ENCODE measurements at regions not wholly inside any gene's neighbourhood (a gene's known extent, or its start where the extent isn't known, plus 50 kb on each side); places are given as distances from the start of the nearest gene placed in this dataset.

GRCh38 chr19:28176193-28176592, 1036.8 kb downstream of the UQCRFS1 start:
- TF ChIP-seq CTCF (IDR thresholded peaks at IDR 0.05) (no peak), POLR2A (IDR thresholded peaks at IDR 0.05) (no peak)
